SK-N-SH (cell line): ENCODE measurements at regions not wholly inside any gene's neighbourhood (a gene's known extent, or its start where the extent isn't known, plus 50 kb on each side); places are given as distances from the start of the nearest gene placed in this dataset.

Experiments used
- CTCF ChIP-seq: fragments of 200-600 bp; sonication (generic); IDR thresholded peaks from 2 replicates; pipeline ENCODE4 v1.6.1; 2017; ENCODE audit warnings: antibody characterized with exemption, mild to moderate bottlenecking, moderate library complexity
- EP300 ChIP-seq, 2 experiments: IDR thresholded peaks; 2 replicates each; pipeline versions ENCODE4 v1.4.0 to v1.6.1; 2012; ENCODE audit warnings: borderline replicate concordance in 1 of 2, low read depth in 1 of 2, low read length in 1 of 2
- FOSL2 ChIP-seq: IDR thresholded peaks from 2 replicates; pipeline ENCODE4 v1.4.0; 2012; ENCODE audit warnings: low read depth, mild to moderate bottlenecking, moderate library complexity, borderline replicate concordance
- IRF3 ChIP-seq: fragments of 150-350 bp; IDR thresholded peaks from 2 replicates; pipeline ENCODE4 v1.6.1; 2016; ENCODE audit warnings: mild to moderate bottlenecking, low read depth, low read length
- JUND ChIP-seq: IDR thresholded peaks from 2 replicates; pipeline ENCODE4 v1.4.0; 2012
- POLR2AphosphoS5 ChIP-seq: IDR thresholded peaks from 2 replicates; pipeline ENCODE4 v1.6.1; 2012; ENCODE audit warnings: low read depth, low read length
- SIN3A ChIP-seq: IDR thresholded peaks from 2 replicates; pipeline ENCODE4 v1.6.1; 2012; ENCODE audit warnings: low read depth, mild to moderate bottlenecking, low read length, moderate library complexity, borderline replicate concordance
- TAF1 ChIP-seq: IDR thresholded peaks from 2 replicates; pipeline ENCODE4 v1.6.1; 2012; ENCODE audit warnings: low read depth, mild to moderate bottlenecking, low read length, moderate library complexity, borderline replicate concordance

GRCh38 chr3:20380295-20380694 is 194.3 kb upstream of the SGO1 start:
- TF ChIP-seq CTCF (no peak), TAF1 (no peak), SIN3A (no peak), FOSL2 (no peak), EP300 (IDR thresholded peaks at IDR 0.05; ENCODE audit: borderline replicate concordance in 1 of 2, low read depth in 1 of 2, low read length in 1 of 2) (no peak), IRF3 (no peak), JUND (no peak), POLR2AphosphoS5 (no peak)
